ENCODE measurements at regions not wholly inside any gene's neighbourhood (a gene's known extent, or its start where the extent isn't known, plus 50 kb on each side); places are given as distances from the start of the nearest gene placed in this dataset.

- no peak overlapping the region for H2BK12ac ChIP-seq (ENCODE audit: low read length)
- no peak overlapping the region for H3K4me3 ChIP-seq (ENCODE audit: low read length in 2 of 2)
- H3K4me2 ChIP-seq (ENCODE audit: insufficient read depth, low read length, poor library complexity, severe bottlenecking), result no peak overlapping the region
- H2AFZ ChIP-seq (ENCODE audit: low read length), result no peak overlapping the region
- no peak for DNase-seq (ENCODE audit: low spot score)
- no peak overlapping the region for H2AK5ac ChIP-seq (ENCODE audit: low read depth, low read length)
- H3K36me3 ChIP-seq (replicated peaks in 1 of 2; ENCODE audit: control insufficient read depth in 2 of 2, insufficient read depth in 2 of 2, low read length in 2 of 2), result peaks cover 0 to 10% of the 10 kb centered on the region in 2 donors
- H3K18ac ChIP-seq (ENCODE audit: low read length), result no peak overlapping the region
- no CpG with 5 or more reads among the region's 15 CpGs for WGBS, 2 donors (ENCODE audit: extremely low coverage in 2 of 2, insufficient read length in 2 of 2, insufficient replicate concordance in 1 of 2)
- no peak overlapping the region for H3K27ac ChIP-seq (replicated peaks; ENCODE audit: low read length)
- no peak overlapping the region for H3K4ac ChIP-seq (ENCODE audit: low read length)
- H3K4me1 ChIP-seq (ENCODE audit: control insufficient read depth in 2 of 2, insufficient read depth in 1 of 2, low read depth in 1 of 2, low read length in 2 of 2), result peaks cover 0 to 6% of the 10 kb centered on the region in 2 donors
- no peak overlapping the region for H2BK15ac ChIP-seq (ENCODE audit: low read length)
- no peaks in the 10 kb centered on the region for H3K27me3 ChIP-seq (ENCODE audit: control insufficient read depth in 3 of 3, insufficient read depth in 3 of 3, low read depth in 1 of 3, low read length in 3 of 3)
- no peak overlapping the region for H3K23ac ChIP-seq (ENCODE audit: low read depth, low read length, poor library complexity)
- no peak overlapping the region for H4K8ac ChIP-seq (ENCODE audit: low read depth, low read length)
- no peak overlapping the region for H3K9ac ChIP-seq (ENCODE audit: low read depth, low read length, poor library complexity)
- H2BK5ac ChIP-seq (ENCODE audit: low read length), result no peak overlapping the region
- H2BK120ac ChIP-seq (ENCODE audit: low read depth, low read length), result no peak overlapping the region
- H4K91ac ChIP-seq (ENCODE audit: low read depth, low read length, poor library complexity), result no peak overlapping the region
- no peak overlapping the region for H3K14ac ChIP-seq (ENCODE audit: low read length)
- H3K9me3 ChIP-seq (replicated peaks in 1 of 2; ENCODE audit: control insufficient read depth in 2 of 2, insufficient read depth in 1 of 2, low read depth in 1 of 2, low read length in 2 of 2), result peaks cover 0 to 8% of the 10 kb centered on the region in 2 donors
- peaks cover 1% of the 10 kb centered on the region for H3K79me1 ChIP-seq (ENCODE audit: low read depth, low read length)
Observed at GRCh38 chr12:125519026-125519651, 453.9 kb downstream of the AACS start.

- Histone ChIP-seq H3K27ac (replicated peaks; ENCODE audit: low read length) (no peak overlapping the region), H4K8ac (ENCODE audit: low read depth, low read length) (no peak overlapping the region), H2AFZ (ENCODE audit: low read length) (no peak overlapping the region), H3K79me1 (ENCODE audit: low read depth, low read length) (peaks cover 1% of the 10 kb centered on the region), H2BK15ac (ENCODE audit: low read length) (no peak overlapping the region), H2BK5ac (ENCODE audit: low read length) (no peak overlapping the region), H3K4me1 (ENCODE audit: control insufficient read depth in 2 of 2, insufficient read depth in 1 of 2, low read depth in 1 of 2, low read length in 2 of 2) (peaks cover 0 to 19% of the 10 kb centered on the region in 2 donors), H4K91ac (ENCODE audit: low read depth, low read length, poor library complexity) (no peak overlapping the region), H3K9ac (ENCODE audit: low read depth, low read length, poor library complexity) (no peak overlapping the region), H3K4me2 (ENCODE audit: insufficient read depth, low read length, poor library complexity, severe bottlenecking) (no peak overlapping the region), H3K4ac (ENCODE audit: low read length) (no peak overlapping the region), H3K9me3 (replicated peaks in 1 of 2; ENCODE audit: control insufficient read depth in 2 of 2, insufficient read depth in 1 of 2, low read depth in 1 of 2, low read length in 2 of 2) (peaks cover 0 to 6% of the 10 kb centered on the region in 2 donors), H3K36me3 (replicated peaks in 1 of 2; ENCODE audit: control insufficient read depth in 2 of 2, insufficient read depth in 2 of 2, low read length in 2 of 2) (peaks cover 0 to 3% of the 10 kb centered on the region in 2 donors), H3K14ac (ENCODE audit: low read length) (no peak overlapping the region), H3K18ac (ENCODE audit: low read length) (no peak overlapping the region), H2BK12ac (ENCODE audit: low read length) (no peak overlapping the region), H3K4me3 (ENCODE audit: low read length in 2 of 2) (no peak overlapping the region), H2BK120ac (ENCODE audit: low read depth, low read length) (no peak overlapping the region), H2AK5ac (ENCODE audit: low read depth, low read length) (peak overlapping the region; percentile 36), H3K27me3 (ENCODE audit: control insufficient read depth in 3 of 3, insufficient read depth in 3 of 3, low read depth in 1 of 3, low read length in 3 of 3) (no peaks in the 10 kb centered on the region), H3K23ac (ENCODE audit: low read depth, low read length, poor library complexity) (no peak overlapping the region)
- no CpG with 5 or more reads among the region's 5 CpGs for WGBS, 2 donors (ENCODE audit: extremely low coverage in 2 of 2, insufficient read length in 2 of 2, insufficient replicate concordance in 1 of 2)
- DNase-seq (ENCODE audit: low spot score), result no peak
Observed at GRCh38 chr12:125525879-125526278, 460.6 kb downstream of the AACS start.

GRCh38 chr12:125528281-125528680 is 463.0 kb downstream of the AACS start:
- WGBS, 2 donors (ENCODE audit: extremely low coverage in 2 of 2, insufficient read length in 2 of 2, insufficient replicate concordance in 1 of 2), result no CpG with 5 or more reads among the region's 5 CpGs
- no peak overlapping the region for H3K18ac ChIP-seq (ENCODE audit: low read length)
- H2BK5ac ChIP-seq (ENCODE audit: low read length), result no peak overlapping the region
- DNase-seq (ENCODE audit: low spot score), result no peak
- H3K4ac ChIP-seq (ENCODE audit: low read length), result no peak overlapping the region
- H4K91ac ChIP-seq (ENCODE audit: low read depth, low read length, poor library complexity), result no peak overlapping the region
- no peak overlapping the region for H2BK120ac ChIP-seq (ENCODE audit: low read depth, low read length)
- H4K8ac ChIP-seq (ENCODE audit: low read depth, low read length), result no peak overlapping the region
- H2AK5ac ChIP-seq (ENCODE audit: low read depth, low read length), result no peak overlapping the region
- H2BK15ac ChIP-seq (ENCODE audit: low read length), result no peak overlapping the region
- no peak overlapping the region for H3K4me3 ChIP-seq (ENCODE audit: low read length in 2 of 2)
- H2AFZ ChIP-seq (ENCODE audit: low read length), result no peak overlapping the region
- no peaks in the 10 kb centered on the region for H3K27me3 ChIP-seq (ENCODE audit: control insufficient read depth in 3 of 3, insufficient read depth in 3 of 3, low read depth in 1 of 3, low read length in 3 of 3)
- no peaks in the 10 kb centered on the region for H3K36me3 ChIP-seq (replicated peaks in 1 of 2; ENCODE audit: control insufficient read depth in 2 of 2, insufficient read depth in 2 of 2, low read length in 2 of 2)
- no peak overlapping the region for H3K4me2 ChIP-seq (ENCODE audit: insufficient read depth, low read length, poor library complexity, severe bottlenecking)
- no peak overlapping the region for H3K14ac ChIP-seq (ENCODE audit: low read length)
- peaks cover 0 to 20% of the 10 kb centered on the region in 2 donors for H3K4me1 ChIP-seq (ENCODE audit: control insufficient read depth in 2 of 2, insufficient read depth in 1 of 2, low read depth in 1 of 2, low read length in 2 of 2)
- no peak overlapping the region for H3K23ac ChIP-seq (ENCODE audit: low read depth, low read length, poor library complexity)
- H3K9me3 ChIP-seq (replicated peaks in 1 of 2; ENCODE audit: control insufficient read depth in 2 of 2, insufficient read depth in 1 of 2, low read depth in 1 of 2, low read length in 2 of 2), result no peaks in the 10 kb centered on the region
- H2BK12ac ChIP-seq (ENCODE audit: low read length), result no peak overlapping the region
- H3K9ac ChIP-seq (ENCODE audit: low read depth, low read length, poor library complexity), result no peak overlapping the region
- no peaks in the 10 kb centered on the region for H3K79me1 ChIP-seq (ENCODE audit: low read depth, low read length)
- H3K27ac ChIP-seq (replicated peaks; ENCODE audit: low read length), result peak overlapping the region; percentile 47

- no peak overlapping the region for H2AK5ac ChIP-seq (ENCODE audit: low read depth, low read length)
- no peak overlapping the region for H4K91ac ChIP-seq (ENCODE audit: low read depth, low read length, poor library complexity)
- no peak overlapping the region for H3K4me3 ChIP-seq (ENCODE audit: low read length in 2 of 2)
- H2BK15ac ChIP-seq (ENCODE audit: low read length), result no peak overlapping the region
- no peaks in the 10 kb centered on the region for H3K36me3 ChIP-seq (replicated peaks in 1 of 2; ENCODE audit: control insufficient read depth in 2 of 2, insufficient read depth in 2 of 2, low read length in 2 of 2)
- H2BK5ac ChIP-seq (ENCODE audit: low read length), result no peak overlapping the region
- H3K4me2 ChIP-seq (ENCODE audit: insufficient read depth, low read length, poor library complexity, severe bottlenecking), result no peak overlapping the region
- no peak overlapping the region for H3K27ac ChIP-seq (replicated peaks; ENCODE audit: low read length)
- H3K79me1 ChIP-seq (ENCODE audit: low read depth, low read length), result no peaks in the 10 kb centered on the region
- H2BK120ac ChIP-seq (ENCODE audit: low read depth, low read length), result no peak overlapping the region
- no peak overlapping the region for H4K8ac ChIP-seq (ENCODE audit: low read depth, low read length)
- no peak overlapping the region for H2BK12ac ChIP-seq (ENCODE audit: low read length)
- no peak overlapping the region for H3K4ac ChIP-seq (ENCODE audit: low read length)
- H3K9ac ChIP-seq (ENCODE audit: low read depth, low read length, poor library complexity), result no peak overlapping the region
- H3K4me1 ChIP-seq (ENCODE audit: control insufficient read depth in 2 of 2, insufficient read depth in 1 of 2, low read depth in 1 of 2, low read length in 2 of 2), result peaks cover 0 to 21% of the 10 kb centered on the region in 2 donors
- H3K23ac ChIP-seq (ENCODE audit: low read depth, low read length, poor library complexity), result no peak overlapping the region
- no peak for DNase-seq (ENCODE audit: low spot score)
- no peak overlapping the region for H2AFZ ChIP-seq (ENCODE audit: low read length)
- H3K9me3 ChIP-seq (replicated peaks in 1 of 2; ENCODE audit: control insufficient read depth in 2 of 2, insufficient read depth in 1 of 2, low read depth in 1 of 2, low read length in 2 of 2), result no peaks in the 10 kb centered on the region
- no peaks in the 10 kb centered on the region for H3K27me3 ChIP-seq (ENCODE audit: control insufficient read depth in 3 of 3, insufficient read depth in 3 of 3, low read depth in 1 of 3, low read length in 3 of 3)
- no peak overlapping the region for H3K18ac ChIP-seq (ENCODE audit: low read length)
- no CpG with 5 or more reads among the region's 4 CpGs for WGBS, 2 donors (ENCODE audit: extremely low coverage in 2 of 2, insufficient read length in 2 of 2, insufficient replicate concordance in 1 of 2)
- no peak overlapping the region for H3K14ac ChIP-seq (ENCODE audit: low read length)
Observed at GRCh38 chr12:125530201-125530600, 465.0 kb downstream of the AACS start.
